NCI-H2227 (cell line): ENCODE measurements at regions not wholly inside any gene's neighbourhood (a gene's known extent, or its start where the extent isn't known, plus 50 kb on each side); places are given as distances from the start of the nearest gene placed in this dataset.
"Not testable (repeated sequence)": the region's sequence is repeated elsewhere in the genome, so short reads cannot be mapped to it uniquely, and the experiment has no call there.

ENCODE experiments used
- DNase-seq: peaks from one replicate; lab custom pipeline; 2025; ENCODE audit not compliant: unreplicated experiment; lab: John Stamatoyannopoulos, UW

GRCh38 chrX:40418146-40418812, 162.5 kb upstream of the ATP6AP2 start:
- DNase-seq: no peak

DNA sequence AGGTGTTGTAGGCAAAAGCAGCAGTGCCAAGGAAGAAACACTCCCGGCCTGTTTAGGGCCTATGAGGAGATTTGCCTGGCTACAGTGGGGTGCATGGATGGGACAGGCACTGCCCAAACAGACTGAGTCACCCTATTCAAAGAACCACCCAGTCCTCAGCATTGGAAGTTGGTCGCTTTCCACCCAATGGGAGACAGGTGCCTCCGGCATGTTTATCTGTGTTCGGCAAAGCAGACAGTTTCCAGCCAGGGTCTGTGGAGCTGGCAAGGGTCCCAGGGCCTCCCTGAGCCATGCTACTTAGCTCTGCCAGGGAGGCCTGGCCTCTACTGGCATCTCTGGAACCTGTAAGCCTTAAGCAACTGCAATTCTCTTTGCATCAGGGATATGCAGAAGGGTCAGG, 165.1 kb upstream of the ATP6AP2 start:
- DNase-seq: no peak

GRCh38 chrX:40414335-40414734, 166.4 kb upstream of the ATP6AP2 start:
- no peak for DNase-seq

DNA sequence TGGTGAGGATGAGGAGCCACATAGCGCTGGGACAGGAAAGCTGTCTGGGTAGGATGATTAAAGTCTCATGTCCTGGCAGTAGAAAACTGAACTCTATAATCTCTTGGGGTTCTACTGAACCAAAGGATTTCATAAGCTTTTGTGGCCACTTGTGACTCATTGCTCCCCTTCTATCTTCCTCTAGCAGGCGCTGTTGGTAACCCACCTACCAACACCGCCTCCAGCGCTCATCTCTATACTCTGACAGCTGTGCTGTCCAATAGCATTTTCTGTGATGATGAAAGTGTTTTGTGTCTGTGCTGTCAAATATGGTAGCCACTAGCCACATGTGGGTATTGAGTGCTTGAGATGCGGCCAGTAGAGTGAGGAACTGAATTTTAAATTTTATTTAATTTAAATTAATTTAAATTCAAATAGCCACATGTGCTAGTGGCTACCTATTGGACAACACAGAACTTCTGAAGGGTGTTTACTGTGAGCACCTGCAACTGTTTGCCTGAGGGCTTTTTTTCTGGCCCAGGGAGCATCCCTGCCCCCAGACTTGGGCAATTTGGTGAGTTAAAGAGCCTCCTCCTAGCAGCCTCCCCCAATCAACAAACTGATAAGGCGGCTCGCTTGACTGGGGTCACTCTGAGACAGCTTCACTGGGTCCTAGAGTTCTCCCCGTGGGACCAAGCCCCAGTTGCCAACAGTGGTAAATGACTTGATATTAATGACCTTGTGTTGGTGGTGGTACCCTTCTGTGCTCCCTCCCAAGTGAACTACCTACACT, 169.2 kb upstream of the ATP6AP2 start:
- DNase-seq: no peak

DNA sequence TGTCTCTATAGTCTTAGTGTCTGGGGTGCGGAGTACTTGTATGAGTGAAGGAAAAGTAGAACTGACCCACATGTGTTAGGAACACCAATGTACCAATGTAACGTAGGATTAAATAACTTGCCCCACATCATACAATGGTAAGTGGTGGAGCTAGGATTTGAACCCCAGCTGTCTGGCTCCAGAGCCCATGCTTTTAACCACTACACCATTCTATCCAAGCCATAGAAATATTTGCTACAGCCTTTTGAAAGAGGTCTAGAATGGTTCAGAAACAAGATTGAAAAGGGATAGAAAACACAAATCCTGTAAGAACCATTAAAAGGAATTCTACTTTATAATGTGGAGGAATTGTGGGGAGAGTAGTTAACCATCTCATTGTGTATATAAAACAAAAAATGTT, 169.9 kb upstream of the ATP6AP2 start:
- no peak for DNase-seq

GRCh38 chrX:40406330-40406859, 174.4 kb upstream of the ATP6AP2 start:
- DNase-seq: no peak

DNA sequence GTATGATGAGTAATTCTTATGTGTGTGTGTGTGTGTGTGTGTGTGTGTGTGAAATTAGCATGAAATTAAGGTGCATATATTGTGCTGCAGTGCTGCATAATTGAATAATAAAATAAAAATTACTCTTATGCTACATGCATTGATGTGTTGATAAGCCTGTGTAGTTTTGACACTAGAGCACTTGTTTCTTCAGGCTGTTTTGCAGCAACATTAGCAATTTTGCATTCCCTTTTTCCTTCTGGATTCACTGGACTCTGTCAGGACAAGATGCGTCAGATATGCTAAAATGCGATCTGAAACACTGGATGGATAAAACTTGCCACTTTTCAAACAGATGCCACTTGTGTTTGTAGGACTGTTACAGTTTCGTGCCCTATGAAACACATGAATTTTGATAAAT, 175.4 kb upstream of the ATP6AP2 start:
- no peak for DNase-seq

- no peak for DNase-seq
Measured at GRCh38 chrX:40403757-40404156, 177.0 kb upstream of the ATP6AP2 start.

DNA sequence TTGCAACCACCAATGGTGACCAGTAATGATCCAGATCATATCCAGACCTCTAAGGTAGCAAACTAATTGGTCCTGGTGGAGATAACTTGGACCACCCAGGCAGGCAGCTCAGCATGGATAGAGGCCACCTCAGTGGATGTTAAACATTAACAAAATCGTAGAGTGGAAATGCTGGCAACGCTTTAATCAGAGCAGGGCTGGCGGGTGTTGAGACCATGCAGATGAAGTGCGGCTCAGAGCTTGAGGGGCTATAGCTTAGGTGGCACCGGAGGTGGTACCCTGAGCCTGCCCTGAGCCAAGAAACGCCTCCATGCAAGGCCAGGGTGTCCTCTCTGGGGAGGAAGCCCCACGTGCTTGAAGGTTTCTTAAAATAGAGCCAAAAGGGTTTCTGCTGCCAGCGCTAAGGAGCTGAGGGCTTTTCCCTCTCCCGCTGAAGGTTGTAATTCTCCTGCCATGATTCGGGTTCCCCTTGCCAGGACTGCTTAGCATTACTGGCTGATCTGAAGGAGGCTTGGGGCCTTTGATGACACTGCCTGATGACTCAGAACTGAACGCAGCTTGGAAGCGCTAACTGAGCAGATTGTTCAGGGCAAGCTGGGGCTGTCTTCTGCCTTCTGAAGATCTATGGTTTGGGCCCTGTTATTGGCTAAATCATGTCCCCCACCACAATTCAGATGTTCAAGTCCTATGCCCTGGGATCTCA, 177.8 kb upstream of the ATP6AP2 start:
- DNase-seq: peak; percentile 27

DNA sequence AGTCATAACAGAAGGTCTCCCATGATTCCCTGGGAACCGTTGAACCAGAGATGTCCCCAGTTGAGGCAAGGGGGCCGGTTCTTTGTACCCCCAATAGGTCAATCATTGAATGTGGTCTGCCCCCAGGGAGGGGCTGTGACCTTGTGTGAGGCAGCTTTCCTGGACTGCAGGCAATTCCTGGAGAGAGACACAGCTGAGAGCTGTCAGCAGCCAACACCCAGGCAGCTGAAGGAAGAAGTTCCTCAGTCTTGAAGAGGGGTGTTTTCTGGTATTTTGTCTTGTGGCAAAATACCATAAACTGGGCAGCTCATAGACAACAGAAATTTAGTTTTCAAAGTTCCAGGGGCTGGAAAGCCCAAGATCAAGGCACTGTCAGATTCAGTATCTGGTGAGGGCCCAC, 185.7 kb upstream of the ATP6AP2 start:
- DNase-seq: no peak

DNA sequence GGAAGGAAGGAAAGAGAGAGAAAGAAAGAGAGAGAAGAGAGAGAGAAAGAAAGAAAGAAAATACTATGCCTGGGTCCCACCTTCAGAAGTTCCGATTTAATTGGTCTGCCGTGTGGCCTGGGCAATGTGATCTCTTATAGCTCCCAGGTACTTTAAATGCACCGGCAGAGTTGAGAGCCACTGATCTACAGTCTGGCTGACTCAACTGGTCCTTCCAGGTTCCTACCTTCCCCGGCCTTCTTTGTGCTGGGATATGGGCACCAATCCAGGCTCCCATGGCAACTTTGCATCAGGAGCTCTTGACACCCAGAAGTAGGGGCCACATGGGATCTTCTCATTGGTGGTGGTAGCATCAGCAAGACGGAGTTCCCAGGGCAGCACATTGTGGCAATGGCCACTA, 186.5 kb upstream of the ATP6AP2 start:
- DNase-seq: no peak

DNA sequence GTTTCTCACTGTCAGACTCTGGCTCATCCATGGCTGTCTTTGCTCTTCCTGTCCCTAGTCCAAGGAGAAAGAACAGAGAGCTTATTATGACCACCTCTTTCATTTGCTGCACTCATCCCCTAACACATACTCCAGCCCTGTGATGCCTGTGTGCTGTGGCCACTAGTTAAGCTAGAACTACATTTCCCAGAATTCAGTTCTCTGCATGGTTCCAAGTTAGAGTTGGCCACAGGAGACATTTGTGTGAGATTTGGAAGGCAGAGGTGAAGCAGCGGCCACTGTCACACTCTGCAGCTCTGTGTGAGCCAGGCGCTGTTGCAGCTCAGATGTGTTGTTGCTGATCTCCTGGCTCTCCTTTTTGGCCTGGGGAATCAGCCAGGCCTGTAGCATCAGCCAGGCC, 188.2 kb upstream of the ATP6AP2 start:
- peak; percentile 6 for DNase-seq

- DNase-seq: peak; percentile 13
Measured at GRCh38 chrX:40391662-40392061, 189.1 kb upstream of the ATP6AP2 start.

DNA sequence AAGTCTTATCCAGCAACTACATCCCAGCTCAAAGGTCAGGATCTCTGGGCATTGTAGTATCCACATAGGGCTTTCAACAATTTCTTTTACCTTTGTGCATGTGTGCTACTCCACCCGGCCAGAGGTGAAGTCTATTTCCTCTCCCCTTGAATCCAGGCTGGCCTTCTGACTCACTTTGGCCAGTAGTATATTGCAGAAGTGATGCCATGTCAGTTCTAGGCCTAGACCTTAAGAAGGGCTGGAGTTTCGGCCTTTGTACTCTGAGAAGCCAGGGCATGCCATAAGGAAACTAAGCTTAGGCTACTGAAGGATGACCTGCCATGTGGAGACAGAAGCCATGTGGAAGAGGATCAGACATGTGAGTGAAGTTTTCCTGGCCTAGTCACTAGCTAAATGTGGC, 191.2 kb upstream of the ATP6AP2 start:
- DNase-seq: no peak

DNA sequence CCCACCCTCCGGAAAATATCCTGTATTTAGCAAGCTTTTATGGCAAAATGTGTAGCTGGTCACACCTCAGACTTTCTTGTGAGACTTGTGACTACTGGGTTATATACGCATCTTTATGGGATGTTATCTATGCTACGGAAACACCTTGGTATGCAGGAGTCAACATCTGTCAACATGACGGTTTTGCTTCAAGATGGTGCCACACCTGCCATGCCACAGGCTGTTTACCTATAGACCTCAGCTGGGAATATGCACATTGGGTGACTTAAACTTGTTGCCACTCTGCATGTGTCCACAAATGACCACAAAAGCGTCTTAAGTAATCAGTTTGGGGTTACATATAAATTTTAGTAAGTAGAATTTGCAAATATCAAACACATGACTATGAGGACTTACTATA, 192.3 kb upstream of the ATP6AP2 start:
- DNase-seq: no peak

DNA sequence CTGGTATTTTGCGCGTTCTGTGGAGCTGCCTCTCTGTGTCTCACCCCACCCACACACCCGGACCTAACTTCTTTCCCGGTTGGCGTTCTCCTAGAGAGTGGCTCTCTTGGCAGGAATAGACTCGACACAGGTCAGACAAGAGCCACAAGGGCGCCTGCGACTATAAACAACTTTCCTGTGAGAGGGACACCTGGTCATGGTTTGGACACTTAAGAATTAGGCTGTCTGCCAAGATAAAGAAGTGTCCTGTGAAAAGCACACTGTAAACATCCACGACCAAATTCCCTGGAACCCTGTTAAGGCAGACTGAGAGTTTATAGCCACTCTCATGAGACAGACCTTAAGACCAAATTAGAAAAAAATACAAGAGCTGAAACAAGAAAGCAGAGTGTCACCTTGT, 192.9 kb upstream of the ATP6AP2 start:
- not testable (repeated sequence) for DNase-seq

DNA sequence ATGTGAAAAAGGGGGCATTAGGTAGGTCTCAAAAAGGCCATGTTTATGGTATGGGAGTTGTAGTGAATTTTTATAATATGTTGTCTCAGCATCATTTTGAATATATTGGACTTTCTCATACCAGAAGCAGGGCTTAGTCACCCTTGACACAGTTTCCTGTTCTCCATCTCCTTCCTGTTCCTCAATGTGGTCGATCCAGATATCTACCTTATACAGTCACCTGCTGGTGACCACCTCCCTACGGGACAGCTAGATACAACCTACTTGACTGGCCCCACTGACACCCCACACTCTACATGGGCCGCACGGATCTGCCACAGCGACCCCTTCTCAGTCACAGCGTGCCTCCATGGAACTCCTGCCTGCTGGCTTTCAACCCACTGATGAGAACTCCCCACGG, 193.5 kb upstream of the ATP6AP2 start:
- DNase-seq: not testable (repeated sequence)

- no peak for DNase-seq
Measured at GRCh38 chrX:40385682-40386081, 195.1 kb upstream of the ATP6AP2 start.

- no peak for DNase-seq
Measured at GRCh38 chrX:40385256-40385655, 195.5 kb upstream of the ATP6AP2 start.

GRCh38 chrX:40383969-40384368, 196.8 kb upstream of the ATP6AP2 start:
- peak; percentile 34 for DNase-seq

- no peak for DNase-seq
Measured at GRCh38 chrX:40383360-40383759, 197.4 kb upstream of the ATP6AP2 start.
